ENCODE measurements at regions not wholly inside any gene's neighbourhood (a gene's known extent, or its start where the extent isn't known, plus 50 kb on each side); places are given as distances from the start of the nearest gene placed in this dataset.

- DNase-seq (ENCODE audit: low spot score), result no peak
- in situ Hi-C loops (cut with MboI; ENCODE audit: low sequenced_read_pairs, unreplicated experiment), result no loop called here
- no peak for TF ChIP-seq CTCF (IDR thresholded peaks at IDR 0.05; ENCODE audit: borderline replicate concordance, control extremely low read depth, extremely low read depth, insufficient read depth, missing control alignments)
Measured at GRCh38 chr12:128009108-128009507, 257.9 kb upstream of the TMEM132C start.

GRCh38 chr12:128012110-128012509 lies 254.9 kb upstream of the TMEM132C start:
- in situ Hi-C loops (cut with MboI; ENCODE audit: low sequenced_read_pairs, unreplicated experiment), result no loop called here
- no peak for DNase-seq (ENCODE audit: low spot score)
- no peak for TF ChIP-seq CTCF (IDR thresholded peaks at IDR 0.05; ENCODE audit: borderline replicate concordance, control extremely low read depth, extremely low read depth, insufficient read depth, missing control alignments)

GRCh38 chr12:128015276-128015675 lies 251.7 kb upstream of the TMEM132C start:
- DNase-seq (ENCODE audit: low spot score), result no peak

GRCh38 chr12:128018067-128018466 lies 248.9 kb upstream of the TMEM132C start:
- no peak for DNase-seq (ENCODE audit: low spot score)
- in situ Hi-C loops (cut with MboI; ENCODE audit: low sequenced_read_pairs, unreplicated experiment), result no loop called here
- TF ChIP-seq CTCF (IDR thresholded peaks at IDR 0.05; ENCODE audit: borderline replicate concordance, control extremely low read depth, extremely low read depth, insufficient read depth, missing control alignments), result no peak

More at GRCh38 chr12:128015276-128015675, 251.7 kb upstream of the TMEM132C start:
- in situ Hi-C loops (cut with MboI; ENCODE audit: low sequenced_read_pairs, unreplicated experiment), result no loop called here
- no peak for TF ChIP-seq CTCF (IDR thresholded peaks at IDR 0.05; ENCODE audit: borderline replicate concordance, control extremely low read depth, extremely low read depth, insufficient read depth, missing control alignments)

- in situ Hi-C loops (cut with MboI; ENCODE audit: low sequenced_read_pairs, unreplicated experiment), result no loop called here
Measured at GRCh38 chr12:128019996-128020544, 246.9 kb upstream of the TMEM132C start.

GRCh38 chr12:128021561-128021960 lies 245.4 kb upstream of the TMEM132C start:
- DNase-seq (ENCODE audit: low spot score), result no peak
- in situ Hi-C loops (cut with MboI; ENCODE audit: low sequenced_read_pairs, unreplicated experiment), result no loop called here
- no peak for TF ChIP-seq CTCF (IDR thresholded peaks at IDR 0.05; ENCODE audit: borderline replicate concordance, control extremely low read depth, extremely low read depth, insufficient read depth, missing control alignments)

More at GRCh38 chr12:128019996-128020544, 246.9 kb upstream of the TMEM132C start:
- no peak for DNase-seq (ENCODE audit: low spot score)
- TF ChIP-seq CTCF (IDR thresholded peaks at IDR 0.05; ENCODE audit: borderline replicate concordance, control extremely low read depth, extremely low read depth, insufficient read depth, missing control alignments), result no peak

All from GM13976 (cell line).